CD14-positive monocyte (primary cell): ENCODE measurements at regions not wholly inside any gene's neighbourhood (a gene's known extent, or its start where the extent isn't known, plus 50 kb on each side); places are given as distances from the start of the nearest gene placed in this dataset.

ENCODE experiments used
- DNase-seq, 3 donors: peaks; one replicate each; pipeline ENCODE4 v3.0.0-alpha.2; 2011 to 2022
- H2AFZ ChIP-seq: 2 replicates; pipeline ENCODE4 v1.6.0; 2012; ENCODE audit warnings: mild to moderate bottlenecking, low read depth, low read length, inconsistent platforms; ENCODE audit not compliant: insufficient read depth, poor library complexity, severe bottlenecking
- H3K27ac ChIP-seq, 2 donors: 1 replicate in 1 of 2; 2 replicates in 1 of 2; pipeline ENCODE4 v1.5.1; 2012 to 2013; ENCODE audit warnings: low read length in 2 of 2, control low read depth in 1 of 2, inconsistent platforms in 1 of 2, low read depth in 1 of 2, mild to moderate bottlenecking in 1 of 2
- H3K27me3 ChIP-seq, 2 donors: one replicate each; pipeline versions ENCODE4 v1.6.0 to v1.6.1; 2011 to 2013; ENCODE audit warnings: low read length in 2 of 2; ENCODE audit not compliant: control insufficient read depth in 2 of 2, insufficient read depth in 2 of 2
- H3K36me3 ChIP-seq, 2 donors: replicated peaks in 1 of 2; 1 replicate in 1 of 2; 2 replicates in 1 of 2; pipeline versions ENCODE4 v1.5.1 to v1.6.1; 2012 to 2013; ENCODE audit warnings: low read length in 2 of 2, control low read depth in 1 of 2, inconsistent platforms in 1 of 2, mild to moderate bottlenecking in 1 of 2; ENCODE audit not compliant: insufficient read depth in 2 of 2, control insufficient read depth in 1 of 2
- H3K4me1 ChIP-seq, 2 donors: 1 replicate in 1 of 2; 2 replicates in 1 of 2; pipeline versions ENCODE4 v1.5.1 to v1.6.1; 2012 to 2013; ENCODE audit warnings: low read length in 2 of 2, control low read depth in 1 of 2, inconsistent platforms in 1 of 2, mild to moderate bottlenecking in 1 of 2, moderate library complexity in 1 of 2; ENCODE audit not compliant: insufficient read depth in 2 of 2, control insufficient read depth in 1 of 2
- H3K4me2 ChIP-seq: replicated peaks from 2 replicates; pipeline ENCODE3; 2012; ENCODE audit warnings: low read length, moderate library complexity, mild to moderate bottlenecking; ENCODE audit not compliant: poor library complexity, severe bottlenecking; ENCODE audit errors: extremely low read depth
- H3K4me3 ChIP-seq, 3 experiments: fragments of 200-600 bp in 1 of 3; sonication (generic) in 1 of 3; replicated peaks in 1 of 3; 1 replicate in 2 of 3; 2 replicates in 1 of 3; pipeline ENCODE4 v1.5.1; 2011 to 2013; ENCODE audit warnings: low read length in 3 of 3, mild to moderate bottlenecking in 3 of 3, control low read depth in 2 of 3, low read depth in 2 of 3, inconsistent platforms in 1 of 3, moderate library complexity in 1 of 3
- H3K79me2 ChIP-seq: 2 replicates; pipeline ENCODE4 v1.6.0; 2012; ENCODE audit warnings: mild to moderate bottlenecking, control low read depth, inconsistent platforms, low read length, moderate library complexity; ENCODE audit not compliant: insufficient read depth
- H3K9ac ChIP-seq: 2 replicates; pipeline ENCODE4 v1.6.0; 2017; ENCODE audit warnings: low read length, mild to moderate bottlenecking; ENCODE audit not compliant: insufficient read depth, poor library complexity, severe bottlenecking
- H3K9me3 ChIP-seq, 2 donors: replicated peaks in 1 of 2; 1 replicate in 1 of 2; 2 replicates in 1 of 2; pipeline versions ENCODE4 v1.5.1 to v1.6.1; 2012 to 2013; ENCODE audit warnings: low read length in 2 of 2, control low read depth in 1 of 2; ENCODE audit not compliant: control insufficient read depth in 1 of 2, insufficient read depth in 1 of 2
- H4K20me1 ChIP-seq: 2 replicates; pipeline ENCODE4 v1.6.0; 2012; ENCODE audit warnings: mild to moderate bottlenecking, low read length, control low read depth, moderate library complexity; ENCODE audit not compliant: insufficient read depth
- H3K27ac Mint-ChIP-seq, 7 donors: one replicate each; pipeline ENCODE4 v1.8.0; 2020; ENCODE audit warnings: mild to moderate bottlenecking in 7 of 7, mixed read lengths in 7 of 7, moderate library complexity in 6 of 7, inconsistent platforms in 2 of 7
- H3K27me3 Mint-ChIP-seq, 3 donors: one replicate each; pipeline ENCODE4 v1.8.0; 2021 to 2022; ENCODE audit warnings: low read depth in 3 of 3, mild to moderate bottlenecking in 3 of 3, mixed read lengths in 3 of 3, moderate library complexity in 3 of 3, inconsistent platforms in 1 of 3
- H3K36me3 Mint-ChIP-seq, 2 donors: one replicate each; pipeline ENCODE4 v1.8.0; 2020; ENCODE audit warnings: mixed read lengths in 2 of 2, inconsistent platforms in 1 of 2, mild to moderate bottlenecking in 1 of 2
- H3K4me1 Mint-ChIP-seq: one replicate; pipeline ENCODE4 v1.8.0; 2020; ENCODE audit warnings: mild to moderate bottlenecking, mixed read lengths
- H3K4me3 Mint-ChIP-seq, 2 donors: one replicate each; pipeline ENCODE4 v1.8.0; 2020; ENCODE audit warnings: mild to moderate bottlenecking in 2 of 2, mixed read lengths in 2 of 2, moderate library complexity in 1 of 2
- H3K9me3 Mint-ChIP-seq, 7 donors: one replicate each; pipeline ENCODE4 v1.8.0; 2020 to 2022; ENCODE audit warnings: mixed read lengths in 7 of 7, mild to moderate bottlenecking in 6 of 7, moderate library complexity in 6 of 7, inconsistent platforms in 2 of 7
- WGBS: methylation state at CpG from one replicate; pipeline ENCODE4 v1.1.5; 2013; ENCODE audit warnings: missing lambda C conversion rate; ENCODE audit not compliant: insufficient coverage; 5-methylcytosine and 5-hydroxymethylcytosine counted together
- intact Hi-C, 2 donors: fragments of 100-400 bp; cut with micrococcal nuclease; formaldehyde crosslinking; loops; one replicate each; pipeline versions ENCODE4 v1.15.0 to v1.15.1; 2023
- TF ChIP-seq, protein P1 (sequence below): fragments of 200-600 bp; IDR thresholded peaks from one replicate; pipeline ENCODE4 v1.8.0; 2022; ENCODE audit warnings: antibody characterized with exemption, mild to moderate bottlenecking

DNA sequence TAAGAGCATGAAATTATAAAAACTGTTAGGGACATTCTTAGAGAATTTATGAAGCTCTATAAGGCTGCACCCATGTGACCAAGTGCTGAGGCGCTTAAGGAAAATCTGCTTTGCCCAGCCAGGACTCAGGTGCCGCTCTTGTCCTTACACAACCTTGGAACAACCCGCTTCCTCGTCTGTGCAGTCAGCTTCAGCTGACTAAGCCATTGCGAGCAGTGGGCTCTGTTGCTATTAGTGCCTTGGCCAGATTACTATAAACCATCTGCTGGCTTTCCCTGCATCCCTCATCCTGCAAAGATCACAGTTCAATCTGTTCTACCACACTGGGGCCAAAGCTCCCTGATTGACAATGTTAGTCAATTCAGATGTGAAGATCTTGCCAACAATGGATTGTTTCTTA is 89.1 kb upstream of the E2F3 start:
- Histone ChIP-seq H2AFZ (no peak overlapping the region), H3K36me3 (no peaks in the 10 kb centered on the region), H3K9ac (no peak overlapping the region), H4K20me1 (no peaks in the 10 kb centered on the region), H3K4me1 (no peaks in the 10 kb centered on the region), H3K27ac (no peak overlapping the region), H3K27me3 (no peaks in the 10 kb centered on the region), H3K9me3 (no peaks in the 10 kb centered on the region), H3K4me3 (no peak overlapping the region), H3K79me2 (no peaks in the 10 kb centered on the region), H3K4me2 (no peak overlapping the region)
- Mint-ChIP-seq H3K4me1 (no peaks in the 10 kb centered on the region), H3K27ac (no peak overlapping the region), H3K9me3 (peaks cover 0 to 2% (median 0%) of the 10 kb centered on the region in 7 donors), H3K4me3 (no peak overlapping the region), H3K27me3 (peaks cover 0 to 6% (median 3%) of the 10 kb centered on the region in 3 donors), H3K36me3 (no peaks in the 10 kb centered on the region)
- 83% methylated on average over 5 of the region's 5 CpGs for WGBS
- intact Hi-C loops, result no loop called here
- TF ChIP-seq, protein P1, sequence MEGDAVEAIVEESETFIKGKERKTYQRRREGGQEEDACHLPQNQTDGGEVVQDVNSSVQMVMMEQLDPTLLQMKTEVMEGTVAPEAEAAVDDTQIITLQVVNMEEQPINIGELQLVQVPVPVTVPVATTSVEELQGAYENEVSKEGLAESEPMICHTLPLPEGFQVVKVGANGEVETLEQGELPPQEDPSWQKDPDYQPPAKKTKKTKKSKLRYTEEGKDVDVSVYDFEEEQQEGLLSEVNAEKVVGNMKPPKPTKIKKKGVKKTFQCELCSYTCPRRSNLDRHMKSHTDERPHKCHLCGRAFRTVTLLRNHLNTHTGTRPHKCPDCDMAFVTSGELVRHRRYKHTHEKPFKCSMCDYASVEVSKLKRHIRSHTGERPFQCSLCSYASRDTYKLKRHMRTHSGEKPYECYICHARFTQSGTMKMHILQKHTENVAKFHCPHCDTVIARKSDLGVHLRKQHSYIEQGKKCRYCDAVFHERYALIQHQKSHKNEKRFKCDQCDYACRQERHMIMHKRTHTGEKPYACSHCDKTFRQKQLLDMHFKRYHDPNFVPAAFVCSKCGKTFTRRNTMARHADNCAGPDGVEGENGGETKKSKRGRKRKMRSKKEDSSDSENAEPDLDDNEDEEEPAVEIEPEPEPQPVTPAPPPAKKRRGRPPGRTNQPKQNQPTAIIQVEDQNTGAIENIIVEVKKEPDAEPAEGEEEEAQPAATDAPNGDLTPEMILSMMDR, result no peak
- peak in 1 of 3 donors; percentile 25 for DNase-seq

GRCh38 chr6:20313051-20313450 is 88.6 kb upstream of the E2F3 start:
- 43% methylated on average over 3 of the region's 3 CpGs for WGBS
- no peaks in the 10 kb centered on the region for H3K36me3 Mint-ChIP-seq
- no peak overlapping the region for H2AFZ ChIP-seq
- H3K4me1 ChIP-seq, result no peaks in the 10 kb centered on the region
- no peak overlapping the region for H3K4me3 ChIP-seq
- DNase-seq, result no peak
- peaks cover 0 to 3% (median 0%) of the 10 kb centered on the region in 7 donors for H3K9me3 Mint-ChIP-seq
- H4K20me1 ChIP-seq, result no peaks in the 10 kb centered on the region
- H3K4me2 ChIP-seq, result no peak overlapping the region
- peak overlapping the region in 1 of 7 donors; percentile 32 for H3K27ac Mint-ChIP-seq
- H3K36me3 ChIP-seq, result no peaks in the 10 kb centered on the region
- H3K9ac ChIP-seq, result no peak overlapping the region
- H3K4me3 Mint-ChIP-seq, result peak overlapping the region in 1 of 2 donors; percentile 17
- no peaks in the 10 kb centered on the region for H3K27me3 ChIP-seq
- no peaks in the 10 kb centered on the region for H3K79me2 ChIP-seq
- H3K4me1 Mint-ChIP-seq, result no peaks in the 10 kb centered on the region
- H3K9me3 ChIP-seq, result no peaks in the 10 kb centered on the region
- no peak overlapping the region for H3K27ac ChIP-seq
- TF ChIP-seq, protein P1, result no peak
- peaks cover 0 to 6% (median 3%) of the 10 kb centered on the region in 3 donors for H3K27me3 Mint-ChIP-seq
- intact Hi-C loops, result no loop called here
